G401 (cell line): ENCODE measurements at regions not wholly inside any gene's neighbourhood (a gene's known extent, or its start where the extent isn't known, plus 50 kb on each side); places are given as distances from the start of the nearest gene placed in this dataset.
A peak's percentile ranks its signal among the peaks of the same experiment; 100 is the strongest.
"Not testable (repeated sequence)": the region's sequence is repeated elsewhere in the genome, so short reads cannot be mapped to it uniquely, and the experiment has no call there.

Source experiments
- DNase-seq: peaks from one replicate; pipeline ENCODE4 v3.0.0-alpha.2; 2015; ENCODE audit warnings: low spot score
- in situ Hi-C: cut with HindIII; loops from 2 replicates; pipeline ENCODE4 v1.10.0; 2016; ENCODE audit warnings: low sequenced_read_pairs, mixed read lengths

GRCh38 chr15:92749946-92750345 lies 94.4 kb upstream of the FAM174B start:
- in situ Hi-C loops: no loop called here
- DNase-seq: no peak

GRCh38 chr15:92751528-92751927 lies 96.0 kb upstream of the FAM174B start:
- no peak for DNase-seq
- in situ Hi-C loops: no loop called here

GRCh38 chr15:92753591-92753990 lies 98.0 kb upstream of the FAM174B start:
- in situ Hi-C loops: no loop called here
- DNase-seq: no peak

GRCh38 chr15:92763459-92763858 lies 107.9 kb upstream of the FAM174B start:
- in situ Hi-C loops: no loop called here
- no peak for DNase-seq

- in situ Hi-C loops, DNase-seq: not testable (repeated sequence)
Observed at GRCh38 chr15:92768131-92768530, 112.6 kb upstream of the FAM174B start.

- DNase-seq: no peak
- in situ Hi-C loops: no loop called here
Observed at GRCh38 chr15:92770641-92771040, 115.1 kb upstream of the FAM174B start.

- DNase-seq: no peak
- in situ Hi-C loops: no loop called here
Observed at GRCh38 chr15:92772061-92772460, 116.5 kb upstream of the FAM174B start.

GRCh38 chr15:92772626-92773244 lies 117.2 kb upstream of the FAM174B start:
- DNase-seq: no peak
- in situ Hi-C loops: no loop called here

- no peak for DNase-seq
- in situ Hi-C loops: no loop called here
Observed at GRCh38 chr15:92773340-92773739, 117.8 kb upstream of the FAM174B start.

- in situ Hi-C loops: no loop called here
- no peak for DNase-seq
Observed at GRCh38 chr15:92779874-92780273, 120.2 kb upstream of the CHD2 start.

GRCh38 chr15:92780843-92781242 lies 119.3 kb upstream of the CHD2 start:
- in situ Hi-C loops: no loop called here
- peak; percentile 2 for DNase-seq

GRCh38 chr15:92781925-92782453 lies 118.1 kb upstream of the CHD2 start:
- in situ Hi-C loops: no loop called here
- DNase-seq: no peak

- in situ Hi-C loops: no loop called here
- no peak for DNase-seq
Observed at GRCh38 chr15:92787116-92787515, 113.0 kb upstream of the CHD2 start.

GRCh38 chr15:92788196-92788595 lies 111.9 kb upstream of the CHD2 start:
- in situ Hi-C loops: no loop called here
- no peak for DNase-seq

- in situ Hi-C loops, DNase-seq: not testable (repeated sequence)
Observed at GRCh38 chr15:92788793-92789192, 111.3 kb upstream of the CHD2 start.

- DNase-seq: no peak
- in situ Hi-C loops: no loop called here
Observed at GRCh38 chr15:92796161-92796611, 103.9 kb upstream of the CHD2 start.

- DNase-seq: peak; percentile 90
- in situ Hi-C loops: no loop called here
Observed at GRCh38 chr15:92797168-92798052, 102.7 kb upstream of the CHD2 start.

GRCh38 chr15:92800013-92800412 lies 100.1 kb upstream of the CHD2 start:
- DNase-seq: no peak
- in situ Hi-C loops: no loop called here

- DNase-seq, in situ Hi-C loops: not testable (repeated sequence)
Observed at GRCh38 chr15:92800416-92801055, 99.6 kb upstream of the CHD2 start.
